ENCODE measurements at regions not wholly inside any gene's neighbourhood (a gene's known extent, or its start where the extent isn't known, plus 50 kb on each side); places are given as distances from the start of the nearest gene placed in this dataset.

DNA sequence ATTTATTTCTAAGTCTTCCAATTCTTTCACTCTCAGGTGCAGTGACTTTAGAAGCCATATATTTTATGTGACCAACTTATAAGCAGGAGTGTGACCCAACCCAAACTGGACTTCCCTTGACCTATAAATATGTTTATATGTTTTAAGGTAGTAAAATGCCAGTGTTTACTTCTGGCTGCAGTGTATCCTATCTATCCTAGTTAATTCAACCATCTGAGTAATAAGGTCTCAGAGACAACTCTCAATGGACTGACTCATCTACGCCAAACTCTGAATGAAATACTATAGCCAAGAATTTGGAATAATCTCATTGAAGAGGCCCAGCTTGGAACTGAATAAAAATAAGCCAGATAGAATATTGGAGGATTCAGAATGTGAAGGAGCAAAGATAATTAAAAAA, 544.5 kb upstream of the SORCS1 start:
- no peak for TF ChIP-seq POLR2A (IDR thresholded peaks at IDR 0.05; ENCODE audit: low read depth, low read length)
- TF ChIP-seq RAD21 (IDR thresholded peaks at IDR 0.05; ENCODE audit: low read length), result no peak
- TF ChIP-seq MAFK (IDR thresholded peaks at IDR 0.05; ENCODE audit: low read depth, low read length), result no peak
- no peak for TF ChIP-seq MXI1 (IDR thresholded peaks at IDR 0.05; ENCODE audit: borderline replicate concordance, low read depth, low read length)
- no peak for TF ChIP-seq SMC3 (IDR thresholded peaks at IDR 0.05; ENCODE audit: low read depth, low read length)
- TF ChIP-seq NFE2L2 (IDR thresholded peaks at IDR 0.05; ENCODE audit: low read depth, low read length), result no peak
- TF ChIP-seq FOS (IDR thresholded peaks at IDR 0.05; ENCODE audit: low read depth, low read length), result no peak
- TF ChIP-seq RFX5 (IDR thresholded peaks at IDR 0.05; ENCODE audit: low read depth, low read length), result no peak
- TF ChIP-seq CEBPB (IDR thresholded peaks at IDR 0.05; ENCODE audit: low read depth, low read length), result no peak
- TF ChIP-seq, protein P1, sequence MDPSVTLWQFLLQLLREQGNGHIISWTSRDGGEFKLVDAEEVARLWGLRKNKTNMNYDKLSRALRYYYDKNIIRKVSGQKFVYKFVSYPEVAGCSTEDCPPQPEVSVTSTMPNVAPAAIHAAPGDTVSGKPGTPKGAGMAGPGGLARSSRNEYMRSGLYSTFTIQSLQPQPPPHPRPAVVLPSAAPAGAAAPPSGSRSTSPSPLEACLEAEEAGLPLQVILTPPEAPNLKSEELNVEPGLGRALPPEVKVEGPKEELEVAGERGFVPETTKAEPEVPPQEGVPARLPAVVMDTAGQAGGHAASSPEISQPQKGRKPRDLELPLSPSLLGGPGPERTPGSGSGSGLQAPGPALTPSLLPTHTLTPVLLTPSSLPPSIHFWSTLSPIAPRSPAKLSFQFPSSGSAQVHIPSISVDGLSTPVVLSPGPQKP (IDR thresholded peaks at IDR 0.05; ENCODE audit: borderline replicate concordance, low read depth, low read length), result no peak
- no peak for TF ChIP-seq MAZ (IDR thresholded peaks at IDR 0.05; ENCODE audit: borderline replicate concordance, low read depth, low read length)
- Histone ChIP-seq H2AK5ac (ENCODE audit: low read depth, low read length) (no peak overlapping the region), H3K56ac (ENCODE audit: extremely low read depth, insufficient read depth, low read length) (no peak overlapping the region), H3K4me1 (ENCODE audit: control insufficient read depth, insufficient read depth, low read length) (no peaks in the 10 kb centered on the region), H4K5ac (ENCODE audit: low read depth, low read length) (no peak overlapping the region), H3K4ac (ENCODE audit: low read depth, low read length) (no peak overlapping the region), H2BK15ac (ENCODE audit: low read depth, low read length) (no peak overlapping the region), H2AFZ (replicated peaks; ENCODE audit: low read length, poor library complexity) (no peak overlapping the region), H4K8ac (ENCODE audit: low read depth in 2 of 2, low read length in 2 of 2) (no peak overlapping the region), H3K18ac (ENCODE audit: low read depth, low read length) (no peak overlapping the region), H3K36me3 (ENCODE audit: control insufficient read depth, insufficient read depth, low read length) (no peaks in the 10 kb centered on the region), H3K79me1 (ENCODE audit: low read depth in 1 of 2, low read length in 2 of 2) (no peaks in the 10 kb centered on the region), H2AK9ac (replicated peaks; ENCODE audit: low read depth, low read length, poor library complexity) (no peak overlapping the region), H4K91ac (ENCODE audit: insufficient read depth, low read depth, low read length) (no peak overlapping the region), H3K9me3 (ENCODE audit: control insufficient read depth, insufficient read depth, low read length) (no peaks in the 10 kb centered on the region), H2BK5ac (ENCODE audit: low read depth, low read length, poor library complexity, severe bottlenecking) (no peak overlapping the region), H3K9ac (ENCODE audit: low read depth, low read length) (no peak overlapping the region), H3K4me3 (ENCODE audit: insufficient read depth, low read depth, low read length) (no peak overlapping the region), H3K4me2 (ENCODE audit: low read depth, low read length) (no peak overlapping the region), H3K9me1 (ENCODE audit: insufficient read depth, low read length) (no peaks in the 10 kb centered on the region), H3K23ac (ENCODE audit: low read depth, low read length) (no peak overlapping the region), H3K27me3 (ENCODE audit: control insufficient read depth, insufficient read depth, low read length) (no peaks in the 10 kb centered on the region), H2BK120ac (ENCODE audit: low read depth, low read length) (no peak overlapping the region), H3K27ac (ENCODE audit: insufficient read depth, low read length) (no peak overlapping the region), H2BK20ac (ENCODE audit: low read depth, low read length) (no peak overlapping the region), H3K14ac (replicated peaks; ENCODE audit: low read depth, low read length) (no peak overlapping the region), H4K20me1 (ENCODE audit: insufficient read depth, low read length) (no peaks in the 10 kb centered on the region)
- CTCF ChIA-PET, result no interaction called here
- DNase-seq, result no peak
- intact Hi-C loops (cut with micrococcal nuclease), result no loop called here
- dilution Hi-C loops (cut with HindIII; ENCODE audit: low sequenced_read_pairs, unreplicated experiment), result no loop called here
- no peak for ATAC-seq (ENCODE audit: low read depth)
- in situ Hi-C loops (cut with MboI; ENCODE audit: low sequenced_read_pairs), result no loop called here
- POLR2A ChIA-PET (ENCODE audit: unreplicated experiment), result no interaction called here
- WGBS, 2 experiments (ENCODE audit: extremely low coverage in 2 of 2, insufficient read length in 1 of 2), result no CpG with 5 or more reads among the region's 1 CpG
- no TSS peak for BruUV-seq (replicated peaks)

Data from IMR-90 (cell line).